Activated naive CD8-positive, alpha-beta T cell treated with anti-CD3 and anti-CD28 coated beads, Interleukin-2, amount 50 U/mL, for 16 hours (primary cell): ENCODE measurements at regions not wholly inside any gene's neighbourhood (a gene's known extent, or its start where the extent isn't known, plus 50 kb on each side); places are given as distances from the start of the nearest gene placed in this dataset.

Experiments used
- DNase-seq: peaks from one replicate; pipeline ENCODE4 v3.0.0-alpha.2; 2020; ENCODE audit warnings: low read depth, low spot score

- DNase-seq, result no peak
Observed at GRCh38 chr13:26456650-26457049, 100.8 kb upstream of the WASF3 start.

- DNase-seq, result no peak
Observed at GRCh38 chr13:26457212-26457611, 100.3 kb upstream of the WASF3 start.

GRCh38 chr13:26458196-26458749 lies 99.2 kb upstream of the WASF3 start:
- DNase-seq, result no peak

GRCh38 chr13:26459276-26460131 lies 98.0 kb upstream of the WASF3 start:
- no peak for DNase-seq

GRCh38 chr13:26460648-26461047 lies 96.8 kb upstream of the WASF3 start:
- DNase-seq, result no peak

GRCh38 chr13:26463296-26463695 lies 94.2 kb upstream of the WASF3 start:
- no peak for DNase-seq

- no peak for DNase-seq
Observed at GRCh38 chr13:26463848-26464247, 93.6 kb upstream of the WASF3 start.

- no peak for DNase-seq
Observed at GRCh38 chr13:26465514-26465913, 92.0 kb upstream of the WASF3 start.

- DNase-seq, result no peak
Observed at GRCh38 chr13:26465954-26466353, 91.5 kb upstream of the WASF3 start.

GRCh38 chr13:26468265-26468801 lies 89.2 kb upstream of the WASF3 start:
- no peak for DNase-seq

GRCh38 chr13:26469602-26470001 lies 87.9 kb upstream of the WASF3 start:
- no peak for DNase-seq

- DNase-seq, result no peak
Observed at GRCh38 chr13:26471807-26472206, 85.7 kb upstream of the WASF3 start.

- DNase-seq, result no peak
Observed at GRCh38 chr13:26473571-26474230, 83.8 kb upstream of the WASF3 start.

GRCh38 chr13:26474286-26474685 lies 83.2 kb upstream of the WASF3 start:
- no peak for DNase-seq

GRCh38 chr13:26475176-26476110 lies 82.0 kb upstream of the WASF3 start:
- DNase-seq, result no peak

- DNase-seq, result no peak
Observed at GRCh38 chr13:26476111-26476781, 81.2 kb upstream of the WASF3 start.

GRCh38 chr13:26476782-26477142 lies 80.7 kb upstream of the WASF3 start:
- no peak for DNase-seq

GRCh38 chr13:26477681-26478080 lies 79.8 kb upstream of the WASF3 start:
- DNase-seq, result no peak

- no peak for DNase-seq
Observed at GRCh38 chr13:26480246-26480855, 77.1 kb upstream of the WASF3 start.

- DNase-seq, result peak; percentile 11
Observed at GRCh38 chr13:26482451-26483197, 74.9 kb upstream of the WASF3 start.
